Skeletal muscle tissue (tissue), 3 donors: ENCODE measurements at regions not wholly inside any gene's neighbourhood (a gene's known extent, or its start where the extent isn't known, plus 50 kb on each side); places are given as distances from the start of the nearest gene placed in this dataset.

Experiments used
- H3K27ac ChIP-seq: one replicate; pipeline ENCODE4 v1.7.0; 2013; ENCODE audit warnings: mild to moderate bottlenecking, low read depth, low read length, inconsistent platforms
- H3K27me3 ChIP-seq, 3 donors: one replicate each; pipeline ENCODE4 v1.7.0; 2013; ENCODE audit warnings: low read length in 3 of 3; ENCODE audit not compliant: control insufficient read depth in 3 of 3, insufficient read depth in 3 of 3
- H3K36me3 ChIP-seq, 3 donors: one replicate each; pipeline ENCODE4 v1.7.0; 2013; ENCODE audit warnings: low read length in 3 of 3; ENCODE audit not compliant: control insufficient read depth in 3 of 3, insufficient read depth in 3 of 3
- H3K4me1 ChIP-seq, 3 donors: one replicate each; pipeline ENCODE4 v1.7.0; 2013; ENCODE audit warnings: low read length in 3 of 3, mild to moderate bottlenecking in 3 of 3; ENCODE audit not compliant: control insufficient read depth in 3 of 3, insufficient read depth in 3 of 3
- H3K4me3 ChIP-seq, 3 donors: one replicate each; pipeline ENCODE4 v1.7.0; 2013; ENCODE audit warnings: low read length in 3 of 3
- H3K9ac ChIP-seq, 3 donors: one replicate each; pipeline ENCODE4 v1.7.0; 2013; ENCODE audit warnings: low read length in 3 of 3, mild to moderate bottlenecking in 3 of 3, moderate library complexity in 2 of 3, low read depth in 1 of 3
- H3K9me3 ChIP-seq, 3 donors: one replicate each; pipeline ENCODE4 v1.7.0; 2013; ENCODE audit warnings: low read length in 3 of 3; ENCODE audit not compliant: control insufficient read depth in 3 of 3
- donor health status: Osteomylitis.

GRCh38 chr7:41319581-41319980, 383.3 kb downstream of the INHBA start:
- Histone ChIP-seq H3K9me3 (no peaks in the 10 kb centered on the region), H3K27me3 (peaks cover 0 to 2% (median 0%) of the 10 kb centered on the region in 3 donors), H3K4me1 (no peaks in the 10 kb centered on the region), H3K4me3 (no peak overlapping the region), H3K9ac (no peak overlapping the region), H3K36me3 (no peaks in the 10 kb centered on the region), H3K27ac (no peak overlapping the region)

GRCh38 chr7:41316410-41316809, 386.5 kb downstream of the INHBA start:
- Histone ChIP-seq H3K9ac (no peak overlapping the region), H3K4me3 (no peak overlapping the region), H3K27me3 (peaks cover 0 to 2% (median 0%) of the 10 kb centered on the region in 3 donors), H3K9me3 (no peaks in the 10 kb centered on the region), H3K4me1 (no peaks in the 10 kb centered on the region), H3K27ac (no peak overlapping the region), H3K36me3 (no peaks in the 10 kb centered on the region)

GRCh38 chr7:41315764-41316163, 387.1 kb downstream of the INHBA start:
- H3K4me1 ChIP-seq, result no peaks in the 10 kb centered on the region
- no peak overlapping the region for H3K4me3 ChIP-seq
- H3K9ac ChIP-seq, result no peak overlapping the region
- no peaks in the 10 kb centered on the region for H3K36me3 ChIP-seq
- H3K27ac ChIP-seq, result no peak overlapping the region
- peaks cover 0 to 2% (median 0%) of the 10 kb centered on the region in 3 donors for H3K27me3 ChIP-seq
- H3K9me3 ChIP-seq, result no peaks in the 10 kb centered on the region

- Histone ChIP-seq H3K36me3 (no peaks in the 10 kb centered on the region), H3K9ac (no peak overlapping the region), H3K27me3 (peaks cover 0 to 2% (median 0%) of the 10 kb centered on the region in 3 donors), H3K27ac (no peak overlapping the region), H3K9me3 (no peaks in the 10 kb centered on the region), H3K4me3 (no peak overlapping the region), H3K4me1 (no peaks in the 10 kb centered on the region)
Observed at GRCh38 chr7:41313171-41313570, 389.7 kb downstream of the INHBA start.

GRCh38 chr7:41312235-41312634, 390.7 kb downstream of the INHBA start:
- Histone ChIP-seq H3K4me3 (no peak overlapping the region), H3K27me3 (peaks cover 0 to 2% (median 0%) of the 10 kb centered on the region in 3 donors), H3K9ac (no peak overlapping the region), H3K4me1 (no peaks in the 10 kb centered on the region), H3K27ac (no peak overlapping the region), H3K36me3 (no peaks in the 10 kb centered on the region), H3K9me3 (no peaks in the 10 kb centered on the region)

GRCh38 chr7:41311301-41311700, 391.6 kb downstream of the INHBA start:
- Histone ChIP-seq H3K9me3 (no peaks in the 10 kb centered on the region), H3K36me3 (no peaks in the 10 kb centered on the region), H3K4me1 (no peaks in the 10 kb centered on the region), H3K4me3 (no peak overlapping the region), H3K9ac (no peak overlapping the region), H3K27me3 (no peaks in the 10 kb centered on the region), H3K27ac (no peak overlapping the region)

- Histone ChIP-seq H3K27me3 (no peaks in the 10 kb centered on the region), H3K4me3 (no peak overlapping the region), H3K27ac (no peak overlapping the region), H3K4me1 (no peaks in the 10 kb centered on the region), H3K9me3 (no peaks in the 10 kb centered on the region), H3K36me3 (no peaks in the 10 kb centered on the region), H3K9ac (no peak overlapping the region)
Observed at GRCh38 chr7:41306486-41306885, 396.4 kb downstream of the INHBA start.

- Histone ChIP-seq H3K4me3 (no peak overlapping the region), H3K36me3 (no peaks in the 10 kb centered on the region), H3K9ac (no peak overlapping the region), H3K9me3 (no peaks in the 10 kb centered on the region), H3K4me1 (no peaks in the 10 kb centered on the region), H3K27me3 (no peaks in the 10 kb centered on the region), H3K27ac (no peak overlapping the region)
Observed at GRCh38 chr7:41305001-41305400, 397.9 kb downstream of the INHBA start.

- Histone ChIP-seq H3K9ac (no peak overlapping the region), H3K4me3 (no peak overlapping the region), H3K27ac (no peak overlapping the region), H3K36me3 (no peaks in the 10 kb centered on the region), H3K4me1 (no peaks in the 10 kb centered on the region), H3K27me3 (no peaks in the 10 kb centered on the region), H3K9me3 (no peaks in the 10 kb centered on the region)
Observed at GRCh38 chr7:41303709-41304108, 399.2 kb downstream of the INHBA start.

- H3K36me3 ChIP-seq, result no peaks in the 10 kb centered on the region
- H3K9me3 ChIP-seq, result peaks cover 0 to 2% (median 0%) of the 10 kb centered on the region in 3 donors
Observed at GRCh38 chr7:41298409-41298808, 404.5 kb downstream of the INHBA start.

GRCh38 chr7:41297166-41297565, 405.7 kb downstream of the INHBA start:
- no peak overlapping the region for H3K27ac ChIP-seq

More at GRCh38 chr7:41298409-41298808, 404.5 kb downstream of the INHBA start:
- Histone ChIP-seq H3K4me1 (no peaks in the 10 kb centered on the region), H3K9ac (no peak overlapping the region), H3K27ac (no peak overlapping the region), H3K4me3 (no peak overlapping the region), H3K27me3 (no peaks in the 10 kb centered on the region)

More at GRCh38 chr7:41297166-41297565, 405.7 kb downstream of the INHBA start:
- Histone ChIP-seq H3K9ac (no peak overlapping the region), H3K27me3 (no peaks in the 10 kb centered on the region), H3K4me3 (no peak overlapping the region), H3K36me3 (no peaks in the 10 kb centered on the region), H3K4me1 (no peaks in the 10 kb centered on the region), H3K9me3 (peaks cover 0 to 2% (median 0%) of the 10 kb centered on the region in 3 donors)
